Pancreas (tissue), 10 donors: ENCODE measurements at regions not wholly inside any gene's neighbourhood (a gene's known extent, or its start where the extent isn't known, plus 50 kb on each side); places are given as distances from the start of the nearest gene placed in this dataset.
A peak's percentile ranks its signal among the peaks of the same experiment; 100 is the strongest.

Source experiments
- ATAC-seq, 4 donors: fragments of 200-7000 bp; cut with Tn5 transposase; one replicate each; pipeline versions ENCODE4 v1.8.0 to v1.9.1; 2020; ENCODE audit warnings: mild to moderate bottlenecking in 4 of 4, moderate library complexity in 4 of 4
- DNase-seq, 6 donors: peaks; one replicate each; pipeline ENCODE4 v3.0.0-alpha.2; 2020
- FAIRE-seq: peaks from 2 replicates; lab custom pipeline; 2012; peaks lifted over from hg19 to GRCh38; lab: Jason Lieb, UNC
- H3K27ac ChIP-seq, 4 donors: fragments of 200-600 bp; sonication (generic); 1 replicate in 3 of 4; 2 replicates in 1 of 4; pipeline versions ENCODE4 v1.5.0 to v1.8.0; 2020
- H3K27me3 ChIP-seq, 4 donors: fragments of 200-600 bp; one replicate each; pipeline ENCODE4 v1.8.0; 2021
- H3K36me3 ChIP-seq, 3 donors: fragments of 200-600 bp; sonication (generic) in 1 of 3; one replicate each; pipeline versions ENCODE4 v1.5.0 to v1.8.0; 2020 to 2021
- H3K4me1 ChIP-seq, 3 donors: fragments of 200-600 bp; one replicate each; pipeline ENCODE4 v1.8.0; 2021
- H3K4me3 ChIP-seq, 4 donors: fragments of 200-600 bp; sonication (generic) in 2 of 4; one replicate each; pipeline versions ENCODE4 v1.5.0 to v1.8.0; 2020 to 2021
- H3K9me3 ChIP-seq, 4 donors: fragments of 200-600 bp; one replicate each; pipeline ENCODE4 v1.8.0; 2021
- CTCF ChIP-seq, 4 donors: fragments of 200-600 bp; sonication (generic) in 3 of 4; IDR thresholded peaks; one replicate each; pipeline versions ENCODE4 v1.5.0 to v1.8.0; 2021; ENCODE audit warnings: antibody characterized with exemption in 4 of 4
- WGBS, 2 donors: extraction: QIAGEN DNeasy Blood & Tissue Kit; methylation state at CpG; one replicate each; pipeline ENCODE4 v1.1.7; 2013; 5-methylcytosine and 5-hydroxymethylcytosine counted together
- intact Hi-C, 3 donors: fragments of 100-400 bp; cut with DNase I; formaldehyde crosslinking; loops; one replicate each; pipeline versions ENCODE4 v1.11.1 to v1.14.2; 2022
- donor health status: healthy with polysubstance abuse.
- donor health status: DM: no; HTN: no; CAD: no; lungs with moderate emphysema.
- donor health status: DM: no; HTN: no; CAD: no.
- donor health status: control.
- donor health status: control.
- donor health status: Bipolar disorder and iron deficiency.
- donor health status: DM: yes; HTN: yes; CAD: no.
- donor health status: DM: no; HTN: no; CAD: no.
- donor health status: DM: no; HTN: no; CAD: no.
- donor health status: DM: yes; HTN: yes; CAD: no.

DNA sequence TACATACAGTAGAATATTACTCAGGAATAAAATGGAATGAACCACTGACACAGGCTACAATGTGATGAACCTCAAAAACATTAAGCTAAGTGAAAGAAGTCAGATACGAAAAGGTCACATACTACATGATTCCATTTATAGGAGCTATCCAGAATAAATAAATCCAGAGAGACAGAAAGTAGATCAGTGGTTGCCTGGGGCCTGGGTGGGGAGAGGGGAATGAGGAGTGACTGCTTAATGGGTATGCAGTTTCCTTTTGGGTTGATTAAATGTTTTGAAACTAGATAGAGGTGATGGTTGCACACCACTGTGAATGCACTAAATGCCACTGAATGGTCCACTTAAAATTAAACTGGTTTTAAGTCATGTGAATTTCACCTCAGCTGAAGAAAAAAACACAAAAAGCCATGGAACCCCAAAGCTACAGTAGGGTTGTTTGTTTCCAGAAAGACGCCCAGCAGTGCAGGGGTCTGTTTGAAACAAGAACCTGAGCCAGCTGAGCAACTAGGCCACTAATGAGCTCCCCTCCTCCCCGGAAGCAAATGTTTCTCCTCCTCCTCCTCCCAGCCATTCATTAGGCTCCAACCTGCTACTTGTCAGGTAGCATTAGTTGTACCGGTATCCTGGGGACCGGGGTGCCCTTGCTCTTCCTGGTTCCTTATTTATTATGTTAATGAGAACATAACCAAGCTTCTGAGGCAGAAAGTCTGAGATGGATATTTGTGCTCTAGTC is 168.4 kb downstream of the EVX1 start:
- H3K27me3 ChIP-seq = no peaks in the 10 kb centered on the region
- FAIRE-seq (no peak), DNase-seq (no peak), ATAC-seq (no peak)
- intact Hi-C loops = no loop called here
- H3K27ac ChIP-seq = no peak overlapping the region
- H3K4me3 ChIP-seq = no peak overlapping the region
- no peaks in the 10 kb centered on the region for H3K4me1 ChIP-seq
- 53 to 55% methylated on average over 5 of the region's 5 CpGs for WGBS, 2 donors
- no peaks in the 10 kb centered on the region for H3K9me3 ChIP-seq
- H3K36me3 ChIP-seq = no peaks in the 10 kb centered on the region
- TF ChIP-seq CTCF (IDR thresholded peaks at IDR 0.05) = no peak

DNA sequence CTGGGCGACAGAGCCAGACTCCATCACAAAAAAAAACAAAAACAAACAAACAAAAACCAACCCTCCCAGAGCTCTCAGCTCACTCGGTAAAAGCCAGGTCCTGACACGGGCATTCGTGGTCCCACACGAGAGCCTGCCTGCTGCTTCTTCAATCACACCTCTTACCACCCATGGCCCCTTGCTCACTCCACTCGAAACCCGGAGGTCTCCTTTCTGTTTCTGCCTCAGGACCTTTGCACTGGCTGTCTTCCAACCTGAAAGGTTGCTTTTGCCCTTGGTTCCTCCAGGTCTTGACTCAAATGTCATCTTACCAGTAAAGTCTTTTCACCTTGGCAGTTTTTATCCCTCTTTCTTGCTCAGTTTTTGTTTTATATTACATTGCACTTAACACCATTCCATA is 169.6 kb downstream of the EVX1 start:
- H3K9me3 ChIP-seq = no peaks in the 10 kb centered on the region
- no peaks in the 10 kb centered on the region for H3K4me1 ChIP-seq
- WGBS, 2 donors = 85 to 94% methylated on average over 7 of the region's 7 CpGs
- FAIRE-seq (no peak), DNase-seq (no peak), ATAC-seq (no peak)
- H3K27ac ChIP-seq = no peak overlapping the region
- intact Hi-C loops = no loop called here
- no peak overlapping the region for H3K4me3 ChIP-seq
- TF ChIP-seq CTCF (IDR thresholded peaks at IDR 0.05) = no peak
- H3K36me3 ChIP-seq = no peaks in the 10 kb centered on the region
- no peaks in the 10 kb centered on the region for H3K27me3 ChIP-seq

- H3K4me1 ChIP-seq = peaks cover 0 to 5% (median 0%) of the 10 kb centered on the region in 3 donors
- no peaks in the 10 kb centered on the region for H3K36me3 ChIP-seq
- no peak for TF ChIP-seq CTCF (IDR thresholded peaks at IDR 0.05)
- no peak overlapping the region for H3K4me3 ChIP-seq
- DNase-seq = no peak
- no peaks in the 10 kb centered on the region for H3K27me3 ChIP-seq
- FAIRE-seq = no peak
- H3K9me3 ChIP-seq = no peaks in the 10 kb centered on the region
- intact Hi-C loops = no loop called here
- WGBS, 2 donors = 62 to 65% methylated on average over 3 of the region's 3 CpGs
- ATAC-seq = no peak
- peak overlapping the region in 2 of 4 donors; percentile 48 to 63 for H3K27ac ChIP-seq
Observed at GRCh38 chr7:27418541-27418940, 175.9 kb downstream of the EVX1 start.

GRCh38 chr7:27419581-27420177 is 177.1 kb downstream of the EVX1 start:
- FAIRE-seq (no peak), ATAC-seq (peak in 3 of 4 donors; percentile 59 to 78 (median 78)), DNase-seq (peak in 1 of 6 donors; percentile 15)
- H3K9me3 ChIP-seq = no peaks in the 10 kb centered on the region
- H3K4me1 ChIP-seq = peaks cover 0 to 5% (median 0%) of the 10 kb centered on the region in 3 donors
- peak overlapping the region in 2 of 4 donors; percentile 48 to 63 for H3K27ac ChIP-seq
- no peaks in the 10 kb centered on the region for H3K36me3 ChIP-seq
- intact Hi-C loops = no loop called here
- WGBS, 2 donors = 24 to 26% methylated on average over 2 of the region's 2 CpGs
- H3K4me3 ChIP-seq = no peak overlapping the region
- TF ChIP-seq CTCF (IDR thresholded peaks at IDR 0.05) = no peak
- H3K27me3 ChIP-seq = no peaks in the 10 kb centered on the region

GRCh38 chr7:27420702-27421101 is 178.1 kb downstream of the EVX1 start:
- no peak for FAIRE-seq
- no peak for TF ChIP-seq CTCF (IDR thresholded peaks at IDR 0.05)
- no peak for DNase-seq
- Histone ChIP-seq H3K27me3 (no peaks in the 10 kb centered on the region), H3K4me3 (no peak overlapping the region), H3K9me3 (no peaks in the 10 kb centered on the region), H3K36me3 (no peaks in the 10 kb centered on the region), H3K27ac (peak overlapping the region in 3 of 4 donors; percentile 34 to 63 (median 48)), H3K4me1 (peaks cover 0 to 5% (median 0%) of the 10 kb centered on the region in 3 donors)
- 35 to 37% methylated on average over 2 of the region's 2 CpGs for WGBS, 2 donors
- intact Hi-C loops = no loop called here
- ATAC-seq = peak in 2 of 4 donors; percentile 52 to 58
